PFSK-1 (cell line): ENCODE measurements at regions not wholly inside any gene's neighbourhood (a gene's known extent, or its start where the extent isn't known, plus 50 kb on each side); places are given as distances from the start of the nearest gene placed in this dataset.

ENCODE experiments used
- POLR2AphosphoS5 ChIP-seq: IDR thresholded peaks from 2 replicates; pipeline ENCODE4 v1.6.1; 2012; ENCODE audit warnings: low read depth, mild to moderate bottlenecking, control low read depth, low read length, moderate library complexity
- REST ChIP-seq, 2 experiments: IDR thresholded peaks; 2 replicates each; pipeline versions ENCODE4 v1.6.1 to v1.8.0; 2011 to 2012; ENCODE audit warnings: low read depth in 2 of 2, low read length in 2 of 2, control low read depth in 1 of 2, inconsistent platforms in 1 of 2, mild to moderate bottlenecking in 1 of 2, moderate library complexity in 1 of 2; ENCODE audit not compliant: insufficient read depth in 1 of 2

DNA sequence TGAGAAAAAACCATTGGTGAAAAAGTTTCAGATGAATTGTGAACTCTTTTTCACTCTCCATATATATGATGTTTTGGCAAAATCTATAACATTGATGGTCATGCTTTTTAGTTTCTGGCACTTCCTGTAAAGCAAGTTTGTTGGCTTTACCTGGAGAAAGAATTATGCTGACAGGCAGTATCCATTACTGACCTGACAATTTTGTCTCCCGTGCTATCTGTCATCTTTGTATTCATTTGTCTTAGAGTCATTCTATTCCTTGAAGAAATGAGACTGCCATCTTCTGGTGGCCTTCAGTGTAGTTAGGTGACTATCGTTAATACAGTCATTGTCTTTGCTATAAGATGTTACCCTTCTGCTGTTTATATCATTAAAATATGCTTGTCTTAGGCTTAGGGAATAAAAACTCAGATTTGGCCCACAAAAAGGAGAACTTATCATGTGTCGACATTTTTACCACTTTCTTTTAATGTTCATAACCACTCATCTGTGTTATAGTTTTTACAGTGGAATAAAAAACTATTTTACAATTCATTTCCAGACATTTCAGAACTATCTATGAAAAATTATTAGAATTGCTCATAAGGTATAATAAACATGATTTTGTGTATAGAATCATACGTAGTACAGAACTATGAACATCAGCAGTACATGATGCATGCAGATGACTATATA is 707.0 kb downstream of the EPM2A start:
- TF ChIP-seq REST (IDR thresholded peaks at IDR 0.05; ENCODE audit: insufficient read depth in 1 of 2, low read depth in 2 of 2, low read length in 2 of 2) (no peak), POLR2AphosphoS5 (no peak)
